ENCODE measurements at regions not wholly inside any gene's neighbourhood (a gene's known extent, or its start where the extent isn't known, plus 50 kb on each side); places are given as distances from the start of the nearest gene placed in this dataset.
"Not testable (repeated sequence)": the region's sequence is repeated elsewhere in the genome, so short reads cannot be mapped to it uniquely, and the experiment has no call there.

DNA sequence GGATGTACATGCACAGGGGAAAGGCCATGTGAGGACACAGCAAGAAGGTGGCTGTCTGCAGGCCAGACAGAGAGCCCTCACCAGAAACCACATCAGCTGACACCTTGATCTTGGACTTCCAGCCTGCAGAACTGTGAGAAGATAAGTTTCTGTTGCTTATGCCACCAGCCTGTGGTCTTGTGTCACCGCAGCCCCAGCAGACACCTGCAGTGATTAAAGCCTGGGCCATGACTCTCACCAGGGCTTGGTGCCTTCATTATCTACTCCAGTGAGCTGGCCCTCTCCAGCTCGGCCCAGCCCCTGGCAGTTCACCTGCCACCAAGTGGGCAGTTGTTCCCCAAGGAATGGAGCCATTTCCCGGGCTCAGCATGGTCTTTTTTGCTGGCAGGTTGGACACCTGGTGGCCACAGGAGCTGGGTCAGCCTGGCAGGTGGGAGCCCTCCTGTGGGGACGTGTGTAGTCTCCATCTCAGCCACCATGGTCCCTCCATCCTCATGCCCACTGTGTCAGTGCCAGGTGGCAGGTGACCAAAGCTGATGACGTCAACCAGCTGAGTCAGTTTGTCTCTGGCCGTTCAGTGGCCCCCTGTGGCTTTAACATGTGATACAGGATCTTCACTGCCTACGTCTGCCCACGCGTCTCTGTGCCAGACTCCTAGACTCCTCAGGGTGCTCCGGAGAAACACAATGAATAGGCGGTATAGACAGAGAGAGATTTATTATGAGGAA lies 99.9 kb upstream of the PPP1R26 start:
- no peak for DNase-seq (ENCODE audit: low spot score)

DNA sequence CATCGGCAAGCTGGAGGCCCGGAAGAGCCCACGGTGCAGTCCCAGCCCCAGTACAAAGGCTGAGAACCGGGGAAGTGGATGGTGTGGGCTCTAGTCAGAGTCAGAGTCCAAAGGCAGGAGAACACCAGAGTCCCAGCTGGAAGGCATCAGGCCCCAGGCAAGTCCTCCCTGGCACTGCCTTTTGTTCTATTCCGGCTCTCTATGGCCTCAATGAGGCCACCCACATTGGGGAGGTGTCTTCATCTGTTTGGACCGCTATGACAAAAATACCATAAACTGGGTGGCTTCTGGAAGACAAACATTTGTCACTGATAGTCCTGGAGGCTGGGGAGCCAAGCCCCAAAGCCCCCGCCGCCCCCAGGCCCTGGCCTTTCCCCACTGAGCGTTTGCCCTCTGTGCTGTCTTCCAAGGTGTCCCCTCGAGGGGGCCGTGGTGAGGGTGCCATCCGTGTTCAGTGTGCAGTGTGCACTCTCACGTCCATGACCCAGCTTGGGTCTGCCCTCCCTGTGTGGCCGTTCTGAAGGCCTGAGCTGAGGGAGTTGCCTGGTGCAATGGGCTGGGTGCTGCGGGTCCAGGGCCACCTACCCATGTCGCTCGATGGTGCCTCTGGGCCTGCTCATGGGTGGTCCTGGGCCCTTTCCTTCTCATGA lies 99.1 kb upstream of the PPP1R26 start:
- DNase-seq (ENCODE audit: low spot score) = no peak

- DNase-seq (ENCODE audit: low spot score) = no peak
Observed at GRCh38 chr9:135381762-135382310, 97.7 kb upstream of the PPP1R26 start.

DNA sequence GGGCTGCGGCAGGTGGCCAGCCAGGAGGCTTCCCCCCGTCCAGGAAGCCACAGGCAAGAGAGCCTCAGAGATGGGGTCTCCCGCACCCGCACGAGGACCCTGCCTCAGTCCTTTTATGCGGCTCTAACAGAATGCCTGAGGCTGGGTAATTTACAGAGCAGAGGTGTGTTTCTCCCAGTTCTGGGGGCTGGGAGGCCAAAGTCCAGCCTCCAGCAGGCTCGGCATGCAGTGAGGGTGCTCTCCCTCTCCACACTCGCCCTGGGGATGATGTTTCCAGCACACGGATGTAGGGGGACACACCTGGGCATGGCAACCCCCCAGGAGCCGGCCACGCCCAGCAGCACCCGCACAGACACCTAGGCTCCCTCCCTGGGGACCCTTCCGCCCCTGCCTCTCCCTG lies 95.4 kb upstream of the PPP1R26 start:
- DNase-seq (ENCODE audit: low spot score) = no peak

- DNase-seq (ENCODE audit: low spot score) = not testable (repeated sequence)
Observed at GRCh38 chr9:135384815-135385405, 94.7 kb upstream of the PPP1R26 start.

GRCh38 chr9:135385793-135386192 lies 93.8 kb upstream of the PPP1R26 start:
- DNase-seq (ENCODE audit: low spot score) = no peak

- no peak for DNase-seq (ENCODE audit: low spot score)
Observed at GRCh38 chr9:135387976-135388375, 91.6 kb upstream of the PPP1R26 start.

DNA sequence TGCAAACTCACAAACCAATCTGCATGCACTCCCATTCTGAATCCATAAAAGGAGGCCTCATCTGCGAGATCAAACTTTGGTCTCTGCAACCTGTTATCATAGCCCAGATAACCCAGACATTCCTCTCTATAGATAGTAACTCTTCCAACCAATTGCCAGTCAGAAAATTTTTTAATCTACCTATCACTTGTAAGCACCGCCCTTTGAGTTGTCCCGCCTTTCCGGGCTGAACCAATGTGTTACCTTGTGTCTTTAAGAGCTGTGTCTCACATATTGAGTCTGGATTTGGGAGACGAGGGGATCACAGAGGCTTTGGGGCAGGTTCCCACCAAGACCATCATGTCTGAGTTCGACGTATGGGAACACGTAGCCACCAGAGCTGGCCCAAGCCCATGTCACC lies 91.1 kb upstream of the PPP1R26 start:
- no peak for DNase-seq (ENCODE audit: low spot score)

GRCh38 chr9:135391759-135392158 lies 87.8 kb upstream of the PPP1R26 start:
- DNase-seq (ENCODE audit: low spot score) = no peak

GRCh38 chr9:135392511-135392910 lies 87.1 kb upstream of the PPP1R26 start:
- no peak for DNase-seq (ENCODE audit: low spot score)

DNA sequence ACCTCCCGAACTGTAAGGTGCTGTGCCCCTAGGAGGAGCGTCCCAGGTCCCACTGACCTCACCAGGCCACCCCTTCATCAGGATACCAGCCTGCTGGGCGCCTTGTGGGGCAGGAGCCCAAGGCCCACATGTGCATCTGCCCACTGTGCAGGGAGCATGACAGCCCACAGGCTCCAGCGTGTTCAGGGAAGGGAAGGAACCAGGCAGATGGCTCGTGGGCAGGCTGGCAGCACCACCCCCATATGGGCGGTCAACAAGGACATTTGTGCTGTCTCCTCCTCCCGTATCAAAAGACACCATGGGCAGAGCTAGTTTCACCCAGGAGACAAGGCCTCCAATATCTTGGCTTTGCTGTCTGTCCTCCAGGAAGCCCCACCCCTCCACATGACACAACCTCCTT lies 85.5 kb upstream of the PPP1R26 start:
- DNase-seq (ENCODE audit: low spot score) = no peak

DNA sequence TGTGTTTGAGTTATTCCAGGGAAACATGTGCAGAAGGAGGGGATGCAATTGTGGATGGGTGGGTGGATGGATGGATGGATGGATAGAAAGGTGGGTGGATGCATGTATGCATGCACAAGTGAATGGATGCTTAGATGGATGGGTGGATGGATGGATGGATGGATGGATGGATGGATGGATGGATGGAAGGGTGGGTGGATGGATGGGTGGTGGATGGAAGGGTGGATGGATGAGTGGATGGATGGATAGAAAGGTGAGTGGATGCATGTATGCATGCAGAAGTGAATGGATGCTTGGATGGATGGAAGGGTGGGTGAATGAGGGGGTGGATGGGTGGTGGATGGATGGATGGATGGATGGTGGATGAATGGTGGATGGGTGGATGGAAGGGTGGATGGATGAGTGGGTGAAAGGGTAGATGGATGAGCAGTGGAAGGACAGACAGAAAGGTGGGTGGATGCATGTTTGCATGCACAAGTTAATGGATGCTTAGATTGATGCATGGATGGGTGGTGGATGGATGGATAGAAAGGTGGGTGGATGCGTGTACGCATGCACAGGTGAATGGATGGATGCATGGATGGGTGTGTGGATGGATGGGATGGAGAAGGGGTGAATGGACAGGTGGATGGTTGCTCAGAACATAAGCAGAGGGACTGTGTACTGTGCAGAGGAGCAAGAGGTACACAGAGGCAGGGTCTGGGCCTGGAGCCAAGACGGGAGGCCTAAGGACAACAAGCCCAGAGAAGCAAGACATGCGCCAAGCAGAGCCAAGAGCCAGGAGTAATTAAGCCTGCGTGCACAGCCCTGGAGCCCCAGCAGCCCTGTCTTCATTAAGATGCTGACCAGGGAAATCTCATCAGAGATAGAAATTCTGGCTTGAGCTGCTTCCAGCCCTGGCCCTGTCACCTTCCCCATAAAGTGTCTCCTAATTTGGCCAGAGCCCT lies 84.6 kb upstream of the PPP1R26 start:
- no peak for DNase-seq (ENCODE audit: low spot score)

DNA sequence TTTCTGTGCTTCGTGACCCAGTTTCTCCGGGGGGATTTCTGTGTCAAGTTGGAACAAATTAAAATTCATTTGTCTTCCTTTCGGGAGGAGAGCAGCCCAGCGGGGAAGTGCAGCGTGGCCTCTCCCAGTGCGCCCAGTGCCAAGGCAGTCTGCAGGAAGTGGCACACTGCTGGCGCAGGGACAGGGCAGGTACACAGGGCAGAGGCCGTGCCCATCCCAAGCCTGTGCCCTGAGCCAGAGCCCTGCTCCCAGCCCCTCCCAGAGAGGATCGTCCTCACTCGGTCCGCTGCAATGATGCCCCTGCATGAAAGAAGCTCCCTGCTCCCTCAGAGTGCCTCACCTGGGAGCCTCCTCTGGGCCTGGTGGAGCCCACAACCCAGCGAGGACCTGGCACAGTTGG lies 82.4 kb upstream of the PPP1R26 start:
- DNase-seq (ENCODE audit: low spot score) = no peak

GRCh38 chr9:135399000-135399649 lies 80.5 kb upstream of the PPP1R26 start:
- DNase-seq (ENCODE audit: low spot score) = no peak

GRCh38 chr9:135400496-135400895 lies 79.1 kb upstream of the PPP1R26 start:
- DNase-seq (ENCODE audit: low spot score) = no peak

DNA sequence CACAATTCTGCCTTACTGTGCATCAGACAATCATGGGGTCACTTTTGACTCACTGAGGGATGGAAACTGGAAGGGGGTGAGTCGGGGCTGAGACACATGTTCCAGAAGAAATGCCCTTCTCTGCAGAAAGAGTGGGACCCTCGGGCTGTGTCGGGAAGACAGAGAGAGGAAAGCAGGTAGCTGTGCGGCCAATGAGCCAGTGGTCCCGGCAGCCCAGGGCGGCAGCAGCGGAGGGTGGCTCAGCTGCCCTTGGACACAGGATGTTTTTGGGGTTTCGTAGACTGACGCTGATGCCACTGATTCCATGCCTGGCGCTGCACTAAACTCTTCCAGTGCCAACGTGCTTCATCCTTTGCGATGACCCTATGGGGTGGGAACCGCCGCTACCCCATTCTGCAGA lies 78.4 kb upstream of the PPP1R26 start:
- no peak for DNase-seq (ENCODE audit: low spot score)

DNA sequence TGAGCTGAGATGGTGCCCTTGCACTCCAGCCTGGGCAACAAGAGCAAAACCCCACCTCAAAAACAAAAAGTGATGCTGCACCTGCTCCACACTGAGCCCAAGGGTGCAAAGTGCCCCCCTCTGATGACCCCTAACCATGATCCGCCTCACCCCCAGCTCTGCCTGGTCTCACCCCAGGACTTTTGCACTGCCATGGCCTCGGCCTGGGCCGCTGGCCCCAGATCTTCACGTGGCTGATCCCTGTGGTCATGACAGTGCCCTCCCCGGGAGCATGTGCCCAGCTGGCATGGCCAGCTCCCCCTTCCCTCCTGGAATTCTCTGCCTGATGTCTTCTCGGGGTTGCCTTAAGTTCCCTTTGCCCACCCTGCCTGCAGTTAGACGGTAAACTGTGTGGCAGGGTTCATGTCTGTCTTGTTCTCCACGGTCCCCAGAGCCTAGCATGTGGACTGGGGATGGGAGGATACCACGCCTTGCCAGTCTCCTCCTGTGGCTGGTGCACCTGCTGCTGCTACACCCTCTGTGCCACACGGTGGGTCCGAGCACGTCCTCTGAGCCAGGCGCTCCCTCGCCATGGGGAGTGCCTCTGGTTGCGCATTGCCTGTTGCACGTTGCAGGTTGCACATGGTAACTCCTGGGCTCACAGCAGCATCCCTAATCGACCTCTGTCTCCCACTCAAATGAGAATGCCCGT lies 77.4 kb upstream of the PPP1R26 start:
- DNase-seq (ENCODE audit: low spot score) = no peak

DNA sequence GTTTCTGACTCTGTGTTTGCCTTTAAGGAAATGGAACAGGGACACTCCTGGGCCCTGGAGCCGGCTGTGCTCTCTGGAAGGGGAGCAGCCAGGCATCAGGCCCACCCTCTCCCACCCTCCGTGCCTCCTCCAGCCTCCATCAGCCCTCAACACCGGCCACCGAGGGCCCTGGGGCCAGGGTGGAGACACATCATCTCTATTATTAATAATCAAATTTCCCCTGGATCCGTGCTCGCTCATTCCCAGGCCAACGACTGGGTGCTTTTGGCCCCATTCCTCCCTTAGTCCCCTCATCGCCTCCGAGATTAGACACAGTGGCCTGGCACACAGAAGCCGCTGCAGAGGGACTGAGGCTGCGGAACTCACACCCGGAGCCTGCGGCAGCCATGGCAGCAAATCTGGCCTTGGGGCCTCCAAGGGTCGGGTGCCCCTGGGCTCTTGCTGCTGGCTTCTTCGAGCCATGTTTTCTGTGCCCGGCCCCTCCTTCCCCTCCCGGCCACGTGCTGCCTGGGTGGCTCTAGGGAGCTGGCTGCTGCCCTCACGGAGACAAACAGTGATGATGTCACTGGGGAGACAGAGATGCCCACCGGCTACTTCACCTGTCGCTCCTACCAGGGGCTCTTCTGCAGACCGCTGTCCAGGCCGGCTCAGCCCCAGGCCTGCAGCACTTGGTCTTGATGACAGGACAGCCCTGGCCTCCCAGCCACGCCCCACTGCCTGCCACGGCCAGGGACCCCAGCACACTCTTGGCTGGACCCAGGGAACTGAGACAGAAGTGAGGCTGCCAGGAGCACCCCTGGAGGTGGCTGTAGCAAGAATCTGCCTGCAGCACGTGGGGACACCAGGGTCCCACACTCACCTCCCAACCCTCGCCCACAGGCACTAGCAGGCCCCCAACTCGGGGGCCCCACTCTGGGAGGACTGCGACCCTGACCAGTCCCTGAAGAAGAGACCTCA lies 76.6 kb upstream of the PPP1R26 start:
- DNase-seq (ENCODE audit: low spot score) = no peak

DNA sequence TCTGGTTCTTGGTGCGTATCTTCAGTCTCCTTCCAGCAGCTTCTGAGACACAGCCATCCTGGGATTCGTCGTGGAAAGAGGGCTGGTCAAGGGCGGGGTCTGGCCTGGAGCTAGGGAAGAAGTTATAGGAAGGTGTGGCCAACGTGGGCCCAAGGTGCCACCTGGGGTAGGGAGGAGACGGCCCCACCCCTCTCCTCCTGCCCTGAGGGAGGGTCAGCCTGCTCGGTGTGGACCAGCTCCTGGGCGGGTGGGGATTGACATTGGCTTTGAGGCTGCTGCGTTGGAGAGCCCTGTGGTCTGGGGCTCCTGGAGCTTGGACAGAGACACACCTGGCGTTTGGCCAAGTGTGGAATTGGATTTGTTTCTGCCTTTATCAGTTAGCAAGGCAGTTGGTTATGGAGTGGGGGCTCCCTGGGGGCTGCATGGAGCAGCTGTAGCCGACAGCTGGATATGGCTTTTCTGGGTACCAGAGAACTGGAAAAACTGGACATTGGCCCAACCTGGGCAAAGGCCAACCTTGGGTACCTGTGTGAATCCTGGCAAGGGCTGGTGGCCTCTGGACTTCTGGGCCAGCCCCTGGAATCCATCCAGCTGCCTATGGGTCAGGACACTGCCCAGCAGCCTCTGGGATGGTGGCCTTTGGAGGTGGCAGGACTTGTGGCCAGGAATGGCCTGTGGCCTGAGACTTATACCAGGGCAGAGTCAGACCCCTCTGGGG lies 75.7 kb upstream of the PPP1R26 start:
- no peak for DNase-seq (ENCODE audit: low spot score)

All from HuH-7 (cell line).